Inferior parietal cortex (tissue), 1 donor: ENCODE measurements at regions not wholly inside any gene's neighbourhood (a gene's known extent, or its start where the extent isn't known, plus 50 kb on each side); places are given as distances from the start of the nearest gene placed in this dataset.
"Not testable (repeated sequence)": the region's sequence is repeated elsewhere in the genome, so short reads cannot be mapped to it uniquely, and the experiment has no call there.

Experiments used
- DNase-seq: peaks from one replicate; pipeline ENCODE4 v3.0.0-alpha.2; 2016; ENCODE audit errors: extremely low spot score

GRCh38 chr12:114616081-114616480, 67.9 kb downstream of the TBX3 start:
- no peak for DNase-seq

GRCh38 chr12:114614040-114614439, 69.9 kb downstream of the TBX3 start:
- no peak for DNase-seq

DNA sequence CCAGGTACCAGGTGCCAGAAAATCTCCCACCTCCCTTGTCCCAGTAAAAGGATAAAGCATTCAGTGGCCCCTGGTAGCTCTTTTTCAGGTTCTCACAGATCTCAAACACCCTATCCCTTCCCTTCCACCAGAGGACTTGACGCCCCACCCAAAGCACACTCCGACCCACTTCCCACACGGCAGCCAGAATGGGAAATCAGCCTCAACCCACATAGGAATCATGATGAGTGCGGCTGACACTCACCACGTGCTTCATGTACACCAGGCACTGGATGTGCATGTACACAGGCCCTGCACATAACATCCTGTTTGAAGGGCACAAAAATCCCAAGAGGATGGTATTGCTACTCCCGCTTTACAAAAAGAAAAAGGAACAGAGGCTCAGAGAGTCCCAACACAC, 71.9 kb downstream of the TBX3 start:
- DNase-seq: no peak

DNA sequence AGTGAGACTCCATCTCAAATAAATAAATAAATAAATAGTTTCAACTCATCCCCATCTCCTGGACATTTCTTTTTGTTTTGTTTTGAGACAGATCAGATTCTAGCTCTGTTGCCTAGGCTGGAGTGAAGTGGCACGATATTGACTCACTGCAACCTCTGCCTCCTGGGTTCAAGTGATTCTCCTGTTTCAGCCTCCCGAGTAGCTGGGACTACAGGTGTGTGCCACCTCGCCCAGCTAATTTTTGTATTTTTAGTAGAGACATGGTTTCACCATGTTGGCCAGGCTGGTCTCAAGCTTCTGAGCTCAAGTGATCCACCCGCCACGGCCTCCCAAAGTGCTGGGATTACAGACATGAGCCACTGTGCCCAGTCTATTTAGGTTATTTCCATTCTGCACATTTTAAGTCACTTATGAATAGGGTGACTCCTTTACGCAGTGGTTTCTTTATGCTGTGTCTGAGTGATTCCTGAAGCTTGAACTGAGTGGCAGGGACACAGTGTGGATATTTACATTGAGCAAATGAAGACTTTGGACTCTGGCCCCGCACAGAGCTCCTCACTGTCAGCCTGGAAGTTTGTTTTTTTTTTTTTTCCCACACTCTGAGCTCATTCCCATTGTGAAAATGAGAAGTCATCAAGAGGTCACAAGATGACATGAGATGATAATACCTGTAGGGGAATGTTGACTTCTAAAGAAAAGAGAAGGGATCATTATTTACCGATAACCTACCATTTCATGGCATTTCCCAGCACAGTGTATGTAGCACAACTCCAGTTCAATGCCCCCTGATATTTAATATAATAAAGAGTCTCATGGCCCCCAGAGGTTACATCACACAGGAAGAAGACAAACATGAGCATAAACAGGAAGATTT, 72.6 kb downstream of the TBX3 start:
- no peak for DNase-seq

DNA sequence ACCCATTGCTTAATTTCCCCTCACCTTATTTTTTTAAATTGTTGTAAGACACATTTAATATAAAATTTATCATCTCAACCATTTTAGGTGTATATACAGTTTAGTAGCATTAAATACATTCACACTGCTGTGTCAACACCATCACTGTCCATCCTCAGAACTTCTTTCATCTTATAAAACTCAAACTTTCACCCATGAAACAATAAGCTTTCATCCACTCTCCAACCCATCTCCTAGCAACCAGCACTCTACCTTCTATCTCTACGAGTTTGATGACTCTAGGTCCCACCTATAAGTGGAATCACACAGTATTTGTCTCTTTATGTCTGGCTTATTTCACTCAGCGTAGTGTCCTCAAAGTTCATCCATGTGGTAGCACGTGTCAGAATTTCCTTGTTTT, 75.5 kb downstream of the TBX3 start:
- no peak for DNase-seq

DNA sequence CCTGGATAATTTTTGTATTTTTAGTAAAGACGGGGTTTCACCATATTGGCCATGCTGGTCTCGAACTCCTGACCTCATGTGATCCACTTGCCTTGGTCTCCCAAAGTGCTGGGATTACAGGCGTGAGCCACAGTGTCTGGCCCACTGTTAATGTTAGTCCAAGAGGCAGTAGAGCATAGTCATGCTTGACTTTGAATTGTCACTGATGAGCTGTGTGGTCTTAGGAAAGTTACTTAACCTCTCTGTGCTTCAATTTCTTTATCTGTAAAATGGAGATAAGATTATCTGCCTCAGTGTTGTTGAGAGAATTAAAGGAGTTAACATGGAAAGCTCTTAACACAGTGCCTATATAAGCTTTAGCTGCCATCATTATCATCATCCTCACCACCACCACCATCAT, 78.1 kb downstream of the TBX3 start:
- no peak for DNase-seq

DNA sequence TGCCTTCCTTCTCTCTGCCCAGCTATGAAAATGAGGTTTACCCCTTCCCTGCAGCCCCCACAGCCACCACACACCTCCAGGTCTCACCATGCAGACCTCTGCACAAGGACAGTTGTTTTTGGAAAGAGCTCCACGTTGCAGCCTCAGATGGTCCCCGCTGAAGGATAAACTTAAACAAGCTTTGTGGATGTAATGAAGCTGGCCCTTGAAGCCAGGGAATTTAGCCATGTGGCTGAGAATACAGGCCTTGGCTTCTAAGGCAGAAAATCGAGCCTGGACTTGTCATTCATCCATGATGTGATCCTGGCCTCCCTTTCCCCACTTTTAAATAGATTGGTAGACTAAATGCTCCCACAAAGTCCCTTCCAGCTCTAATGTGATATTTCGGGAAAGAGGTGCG, 79.4 kb downstream of the TBX3 start:
- DNase-seq: no peak

DNA sequence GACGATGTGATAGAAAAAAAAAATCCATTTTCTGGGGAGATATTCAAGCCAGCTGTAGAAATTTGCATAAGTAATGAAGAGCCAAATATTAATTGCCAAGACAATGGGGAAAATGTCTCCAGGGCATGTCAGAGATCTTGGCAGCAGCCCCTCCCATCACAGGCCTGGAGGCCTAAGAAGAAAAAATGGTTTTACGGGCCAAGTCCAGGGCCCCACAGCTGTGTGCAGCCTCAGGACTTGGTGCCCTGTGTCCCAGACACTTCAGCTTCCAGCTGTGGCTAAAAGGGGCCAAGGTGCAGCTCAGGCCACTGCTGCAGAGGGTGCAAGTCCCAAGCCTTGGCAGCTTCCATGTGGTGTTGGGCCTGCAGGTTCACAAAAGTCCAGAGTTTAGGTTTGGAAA, 83.4 kb downstream of the TBX3 start:
- not testable (repeated sequence) for DNase-seq

GRCh38 chr12:114598111-114598510, 85.9 kb downstream of the TBX3 start:
- peak; percentile 1 for DNase-seq

GRCh38 chr12:114592946-114593345, 91.0 kb downstream of the TBX3 start:
- DNase-seq: no peak

- no peak for DNase-seq
Measured at GRCh38 chr12:114588061-114588460, 95.9 kb downstream of the TBX3 start.

- DNase-seq: no peak
Measured at GRCh38 chr12:114580306-114580705, 103.7 kb downstream of the TBX3 start.

DNA sequence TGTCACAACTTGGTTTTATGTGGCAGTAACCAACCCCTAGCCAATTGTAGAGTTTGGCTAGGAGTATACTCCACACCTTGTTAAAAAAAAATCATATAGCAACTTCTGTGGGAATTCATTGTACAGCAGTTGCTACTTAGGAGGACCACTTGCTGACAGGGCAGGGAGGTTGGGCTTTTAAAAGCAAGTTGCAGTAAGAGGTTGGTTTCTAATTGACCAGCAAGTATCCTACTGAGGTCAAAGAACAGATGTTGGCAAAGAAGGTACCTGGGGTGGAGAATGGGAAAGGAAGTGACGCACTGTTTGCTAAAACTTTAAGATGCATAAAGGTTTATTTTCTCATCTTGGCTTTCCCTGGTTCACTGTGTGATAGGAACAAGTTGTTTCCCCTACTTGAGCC, 104.6 kb downstream of the TBX3 start:
- DNase-seq: no peak

DNA sequence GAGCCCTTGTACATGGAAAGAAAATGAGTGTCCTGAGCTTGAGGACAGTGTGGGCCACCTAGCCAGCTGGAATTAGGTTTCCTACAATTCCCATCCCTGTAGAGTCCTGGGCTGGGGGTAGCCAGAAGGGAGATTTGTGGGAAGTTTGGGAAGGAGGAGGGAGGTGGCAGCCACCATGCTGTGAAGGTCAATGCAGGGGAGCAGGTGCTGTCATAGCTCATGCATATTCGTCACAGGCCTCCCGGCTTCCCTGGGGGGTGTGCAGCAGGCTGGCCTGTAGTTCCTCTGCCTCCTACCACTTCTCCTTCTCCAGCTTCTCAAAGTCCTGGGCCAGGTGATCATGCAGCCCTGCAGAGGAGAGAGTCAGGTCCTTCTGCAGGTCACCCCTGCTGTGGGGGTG, 121.3 kb downstream of the TBX3 start:
- DNase-seq: no peak

DNA sequence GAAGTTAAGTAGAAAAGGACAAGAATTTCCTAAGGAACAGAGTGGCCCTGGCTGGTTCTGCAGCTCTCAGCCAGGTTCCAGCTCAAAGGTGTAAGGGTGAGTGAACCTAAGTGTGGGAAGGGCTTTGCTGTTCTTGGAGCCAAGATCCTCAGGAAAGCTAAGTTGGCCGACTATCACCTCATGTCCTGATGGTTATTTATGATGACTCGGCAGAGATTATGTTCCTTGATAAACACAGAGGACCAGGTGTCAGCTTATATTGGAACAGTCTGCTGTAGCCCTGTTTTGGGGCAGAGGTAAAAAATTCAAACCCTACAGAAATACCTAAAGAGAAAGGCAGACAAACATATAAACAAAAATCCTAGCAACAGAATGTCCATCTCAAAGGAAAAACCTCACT, 128.5 kb downstream of the TBX3 start:
- DNase-seq: no peak

- no peak for DNase-seq
Measured at GRCh38 chr12:114547636-114548035, 136.3 kb downstream of the TBX3 start.

DNA sequence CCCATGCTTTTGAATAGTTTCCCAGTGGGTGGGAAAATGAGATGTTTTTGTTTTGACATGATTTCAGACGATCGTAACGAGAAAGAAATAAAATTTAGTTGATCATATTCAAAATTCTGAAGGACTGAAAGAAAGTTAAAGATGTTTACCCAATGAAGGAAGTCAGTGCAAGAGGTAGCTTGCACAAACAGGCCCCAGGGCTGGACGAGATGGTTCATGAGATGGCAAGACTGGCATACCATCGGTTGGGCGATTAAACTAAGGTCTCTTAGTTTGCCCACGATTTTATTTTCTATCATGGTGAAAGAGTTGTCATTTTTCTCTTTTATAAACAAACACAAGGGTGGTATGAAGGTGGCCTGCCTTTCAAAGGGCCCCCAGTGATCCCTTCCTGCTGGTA, 124.5 kb upstream of the TBX5 start:
- DNase-seq: no peak

DNA sequence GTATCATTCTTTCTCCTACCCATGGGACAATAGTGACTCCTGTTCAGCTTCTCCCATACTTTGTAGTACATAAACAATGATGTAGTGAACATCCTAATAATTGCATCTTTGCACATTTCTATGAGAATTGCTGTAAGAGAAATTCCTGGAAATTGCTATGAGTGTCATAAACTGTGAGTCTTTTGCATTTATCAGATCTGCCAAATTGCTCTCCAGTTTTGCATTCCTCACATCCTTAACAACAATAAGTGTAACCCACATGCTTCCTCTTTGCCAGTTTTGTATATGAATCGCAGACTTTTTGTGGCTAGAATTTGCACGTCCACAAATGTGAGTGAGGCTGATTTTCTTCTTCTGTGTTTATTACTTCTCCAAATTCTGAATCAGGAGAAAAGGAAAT, 124.0 kb upstream of the TBX5 start:
- no peak for DNase-seq

DNA sequence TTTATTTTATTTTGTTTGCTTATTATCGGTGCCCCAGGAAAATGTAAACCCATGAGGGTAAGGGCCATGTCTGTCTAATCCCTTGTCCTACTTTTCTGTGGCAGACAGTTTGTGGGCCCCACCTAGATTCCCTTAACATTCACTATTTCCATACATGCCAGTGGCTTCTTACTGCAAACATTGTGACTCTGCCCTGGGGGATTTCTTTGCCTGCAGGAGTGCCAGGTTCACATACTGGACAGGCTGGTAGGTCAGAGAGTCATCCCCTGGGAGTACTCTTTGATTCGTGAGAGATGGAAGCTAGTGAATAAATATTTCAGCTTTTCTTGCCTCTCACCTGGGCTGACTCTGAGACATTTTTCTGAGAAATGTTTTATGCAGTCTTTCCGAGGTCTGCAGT, 122.8 kb upstream of the TBX5 start:
- no peak for DNase-seq

GRCh38 chr12:114521160-114521559, 115.2 kb upstream of the TBX5 start:
- DNase-seq: not testable (repeated sequence)

DNA sequence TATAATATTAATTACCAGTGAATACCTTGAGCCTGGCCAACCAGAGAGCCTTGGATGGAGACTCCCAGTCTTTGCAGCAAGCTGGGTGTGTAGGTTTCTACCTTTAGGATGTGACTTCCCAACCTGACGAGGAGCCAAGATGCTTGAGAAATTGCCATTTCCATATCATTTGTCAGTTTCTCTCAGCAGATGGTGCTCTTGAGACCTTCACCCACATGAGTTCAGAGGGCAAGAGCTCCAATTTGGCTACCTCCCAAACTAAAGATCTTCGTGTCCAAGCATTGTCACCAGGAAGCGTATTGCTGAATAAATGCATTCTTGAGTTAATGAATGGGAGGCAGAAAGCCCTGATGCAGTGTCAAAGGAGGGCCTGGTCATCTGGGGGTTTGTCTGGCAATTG, 106.4 kb upstream of the TBX5 start:
- no peak for DNase-seq

- peak; percentile 84 for DNase-seq
Measured at GRCh38 chr12:114508529-114509129, 102.7 kb upstream of the TBX5 start.

DNA sequence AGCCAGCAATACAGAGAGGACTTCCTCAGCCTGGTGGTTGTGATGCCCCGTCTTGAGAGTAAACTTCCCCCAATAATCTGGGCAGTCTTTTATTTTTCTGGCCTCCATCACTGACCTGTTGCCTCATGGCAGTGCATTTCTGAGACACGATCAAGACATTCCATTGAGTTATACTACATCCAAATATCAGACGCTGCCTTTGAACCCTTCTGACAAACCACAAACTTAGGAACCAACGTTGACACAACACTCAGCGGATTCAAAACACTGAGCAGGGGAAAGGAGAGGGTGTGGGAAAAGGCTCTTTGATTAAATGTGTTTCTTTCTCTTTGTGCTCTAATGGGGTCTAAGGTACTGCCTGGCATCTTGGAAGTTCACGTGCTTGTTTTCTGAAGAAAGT, 100.7 kb upstream of the TBX5 start:
- DNase-seq: no peak

- no peak for DNase-seq
Measured at GRCh38 chr12:114504311-114504710, 98.4 kb upstream of the TBX5 start.
